ENCODE measurements at regions not wholly inside any gene's neighbourhood (a gene's known extent, or its start where the extent isn't known, plus 50 kb on each side); places are given as distances from the start of the nearest gene placed in this dataset.

GRCh38 chr7:112635742-112636141 is 154.5 kb downstream of the TMEM168 start:
- DNase-seq = no peak

GRCh38 chr7:112638675-112639400 is 151.4 kb downstream of the TMEM168 start:
- DNase-seq = no peak
- intact Hi-C loops (cut with DNase I) = no loop called here
- WGBS, 2 donors = 82 to 85% methylated on average over 2 of the region's 2 CpGs
- Histone ChIP-seq H3K4me1 (no peaks in the 10 kb centered on the region), H3K27me3 (no peaks in the 10 kb centered on the region), H3K9me3 (peaks cover 0 to 28% (median 5%) of the 10 kb centered on the region in 11 donors), H3K36me3 (no peaks in the 10 kb centered on the region), H3K4me3 (no peak overlapping the region), H3K27ac (no peak overlapping the region)
- no peak for ATAC-seq
- TF ChIP-seq CTCF (IDR thresholded peaks at IDR 0.05) = no peak

More at GRCh38 chr7:112635742-112636141, 154.5 kb downstream of the TMEM168 start:
- no peaks in the 10 kb centered on the region for H3K4me1 ChIP-seq
- ATAC-seq = no peak
- no peaks in the 10 kb centered on the region for H3K27me3 ChIP-seq
- intact Hi-C loops (cut with DNase I) = no loop called here
- TF ChIP-seq CTCF (IDR thresholded peaks at IDR 0.05) = no peak
- no peak overlapping the region for H3K4me3 ChIP-seq
- no peak overlapping the region for H3K27ac ChIP-seq
- H3K9me3 ChIP-seq = no peaks in the 10 kb centered on the region
- no peaks in the 10 kb centered on the region for H3K36me3 ChIP-seq

- no peak overlapping the region for H3K4me3 ChIP-seq
- intact Hi-C loops (cut with DNase I) = no loop called here
- no peaks in the 10 kb centered on the region for H3K36me3 ChIP-seq
- no peak for TF ChIP-seq CTCF (IDR thresholded peaks at IDR 0.05)
- no peak overlapping the region for H3K27ac ChIP-seq
- no peak for ATAC-seq
- H3K27me3 ChIP-seq = no peaks in the 10 kb centered on the region
- WGBS, 2 donors = 53 to 66% methylated on average over 1 of the region's 1 CpG
- no peak for DNase-seq
- H3K9me3 ChIP-seq = peaks cover 0 to 29% (median 5%) of the 10 kb centered on the region in 11 donors
- H3K4me1 ChIP-seq = no peaks in the 10 kb centered on the region
Measured at GRCh38 chr7:112640685-112641084, 149.5 kb downstream of the TMEM168 start.

GRCh38 chr7:112646783-112647182 is 143.4 kb downstream of the TMEM168 start:
- Histone ChIP-seq H3K4me1 (no peaks in the 10 kb centered on the region), H3K36me3 (no peaks in the 10 kb centered on the region), H3K9me3 (peaks cover 0 to 43% (median 5%) of the 10 kb centered on the region in 11 donors), H3K4me3 (no peak overlapping the region), H3K27me3 (no peaks in the 10 kb centered on the region), H3K27ac (no peak overlapping the region)
- TF ChIP-seq CTCF (IDR thresholded peaks at IDR 0.05) = no peak
- WGBS, 2 donors = 34 to 54% methylated on average over 5 of the region's 5 CpGs
- intact Hi-C loops (cut with DNase I) = no loop called here
- no peak for ATAC-seq
- DNase-seq = no peak
